GM12873 (cell line): ENCODE measurements at regions not wholly inside any gene's neighbourhood (a gene's known extent, or its start where the extent isn't known, plus 50 kb on each side); places are given as distances from the start of the nearest gene placed in this dataset.

Experiments used
- CTCF ChIP-seq: IDR thresholded peaks from 2 replicates; pipeline ENCODE4 v1.5.1; 2012; ENCODE audit warnings: low read depth, mild to moderate bottlenecking, moderate library complexity, low read length, control low read depth; ENCODE audit not compliant: insufficient read depth; ENCODE audit errors: missing control alignments

GRCh38 chr13:27005976-27006518, 165.6 kb downstream of the USP12 start:
- no peak for TF ChIP-seq CTCF

GRCh38 chr13:27005556-27005955, 166.1 kb downstream of the USP12 start:
- no peak for TF ChIP-seq CTCF

GRCh38 chr13:27004866-27005265, 166.7 kb downstream of the USP12 start:
- no peak for TF ChIP-seq CTCF

GRCh38 chr13:27004326-27004725, 167.3 kb downstream of the USP12 start:
- no peak for TF ChIP-seq CTCF

- no peak for TF ChIP-seq CTCF
Measured at GRCh38 chr13:27001705-27002104, 169.9 kb downstream of the USP12 start.

- no peak for TF ChIP-seq CTCF
Measured at GRCh38 chr13:27000686-27001085, 170.9 kb downstream of the USP12 start.

GRCh38 chr13:26999499-26999898, 172.1 kb downstream of the USP12 start:
- TF ChIP-seq CTCF, result no peak

GRCh38 chr13:26998292-26998691, 173.3 kb downstream of the USP12 start:
- no peak for TF ChIP-seq CTCF
